Endothelial cell (in vitro differentiated cells): ENCODE measurements at regions not wholly inside any gene's neighbourhood (a gene's known extent, or its start where the extent isn't known, plus 50 kb on each side); places are given as distances from the start of the nearest gene placed in this dataset.

Experiments used
- DNase-seq: peaks from one replicate; pipeline ENCODE4 v3.0.0; 2021; ENCODE audit warnings: low spot score
- H3K27ac Mint-ChIP-seq: one replicate; pipeline ENCODE4 v1.8.0; 2021; ENCODE audit warnings: mixed read lengths, inconsistent platforms; ENCODE audit not compliant: unreplicated experiment
- H3K27me3 Mint-ChIP-seq: one replicate; pipeline ENCODE4 v1.8.0; 2021; ENCODE audit warnings: mild to moderate bottlenecking, moderate library complexity, mixed read lengths, inconsistent platforms; ENCODE audit not compliant: unreplicated experiment
- H3K36me3 Mint-ChIP-seq: one replicate; pipeline ENCODE4 v1.8.0; 2021; ENCODE audit warnings: mild to moderate bottlenecking, low read depth, mixed read lengths, inconsistent platforms; ENCODE audit not compliant: unreplicated experiment
- H3K4me1 Mint-ChIP-seq: one replicate; pipeline ENCODE4 v1.8.0; 2021; ENCODE audit warnings: mild to moderate bottlenecking, mixed read lengths, inconsistent platforms; ENCODE audit not compliant: unreplicated experiment
- H3K4me3 Mint-ChIP-seq: one replicate; pipeline ENCODE4 v1.8.0; 2021; ENCODE audit warnings: mild to moderate bottlenecking, mixed read lengths, inconsistent platforms; ENCODE audit not compliant: unreplicated experiment
- H3K9me3 Mint-ChIP-seq: one replicate; pipeline ENCODE4 v1.8.0; 2021; ENCODE audit warnings: mixed read lengths, inconsistent platforms; ENCODE audit not compliant: unreplicated experiment
- CTCF ChIP-seq: fragments of 200-600 bp; sonication (generic); IDR thresholded peaks from one replicate; pipeline ENCODE4 v1.5.0; 2021; ENCODE audit warnings: antibody characterized with exemption; ENCODE audit not compliant: unreplicated experiment

- no peak for TF ChIP-seq CTCF
- Mint-ChIP-seq H3K4me3 (no peak overlapping the region), H3K27me3 (no peaks in the 10 kb centered on the region), H3K4me1 (no peaks in the 10 kb centered on the region), H3K36me3 (no peaks in the 10 kb centered on the region), H3K9me3 (no peaks in the 10 kb centered on the region), H3K27ac (no peak overlapping the region)
- no peak for DNase-seq
Observed at GRCh38 chr21:28464095-28464494, 528.6 kb downstream of the LTN1 start.

DNA sequence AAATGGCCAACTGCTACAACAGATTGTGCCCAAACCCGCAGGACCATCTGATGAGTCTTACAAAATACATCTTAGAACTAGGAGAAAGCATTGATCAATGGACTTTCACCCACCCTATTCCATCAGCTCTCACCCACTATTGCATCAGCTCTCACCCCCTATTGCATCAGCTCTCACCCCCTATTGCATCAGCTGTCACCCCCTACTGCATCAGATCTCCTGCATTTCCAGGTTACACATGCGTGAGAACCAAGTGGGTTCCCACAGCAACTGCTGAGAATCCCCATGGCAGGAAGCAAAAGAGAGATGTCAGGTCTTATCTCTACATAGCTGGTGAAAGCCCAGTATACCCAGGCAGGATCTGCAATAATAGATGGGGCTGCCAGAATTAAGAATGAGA lies 533.5 kb downstream of the LTN1 start:
- Mint-ChIP-seq H3K36me3 (no peaks in the 10 kb centered on the region), H3K27ac (no peak overlapping the region), H3K27me3 (no peaks in the 10 kb centered on the region), H3K9me3 (no peaks in the 10 kb centered on the region), H3K4me1 (no peaks in the 10 kb centered on the region), H3K4me3 (no peak overlapping the region)
- no peak for TF ChIP-seq CTCF
- DNase-seq, result no peak

GRCh38 chr21:28458446-28458845 lies 534.2 kb downstream of the LTN1 start:
- TF ChIP-seq CTCF, result no peak
- no peak overlapping the region for H3K27ac Mint-ChIP-seq
- H3K27me3 Mint-ChIP-seq, result no peaks in the 10 kb centered on the region

DNA sequence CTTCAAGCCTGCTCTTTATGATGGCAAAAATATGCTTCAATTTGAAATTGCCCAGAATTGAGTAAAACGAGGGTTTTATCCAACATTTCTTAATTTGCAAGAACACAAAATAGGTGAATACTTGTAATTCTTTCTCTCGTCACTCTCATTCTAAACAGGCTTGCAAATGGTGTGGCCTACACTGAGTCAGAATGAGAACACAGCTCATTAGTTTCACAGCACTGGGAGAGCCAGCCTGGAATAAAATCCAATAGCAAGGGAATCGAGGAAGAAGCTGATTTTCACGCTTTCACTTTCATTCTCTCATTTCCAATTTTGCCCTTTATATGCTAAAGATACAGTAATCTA lies 537.5 kb downstream of the LTN1 start:
- Mint-ChIP-seq H3K27ac (no peak overlapping the region), H3K4me1 (no peaks in the 10 kb centered on the region), H3K27me3 (no peaks in the 10 kb centered on the region), H3K4me3 (no peak overlapping the region), H3K36me3 (no peaks in the 10 kb centered on the region), H3K9me3 (no peaks in the 10 kb centered on the region)
- no peak for TF ChIP-seq CTCF
- DNase-seq, result no peak

More at GRCh38 chr21:28458446-28458845, 534.2 kb downstream of the LTN1 start:
- no peaks in the 10 kb centered on the region for H3K4me1 Mint-ChIP-seq
- no peaks in the 10 kb centered on the region for H3K9me3 Mint-ChIP-seq
- H3K36me3 Mint-ChIP-seq, result no peaks in the 10 kb centered on the region
- no peak overlapping the region for H3K4me3 Mint-ChIP-seq
- DNase-seq, result no peak

DNA sequence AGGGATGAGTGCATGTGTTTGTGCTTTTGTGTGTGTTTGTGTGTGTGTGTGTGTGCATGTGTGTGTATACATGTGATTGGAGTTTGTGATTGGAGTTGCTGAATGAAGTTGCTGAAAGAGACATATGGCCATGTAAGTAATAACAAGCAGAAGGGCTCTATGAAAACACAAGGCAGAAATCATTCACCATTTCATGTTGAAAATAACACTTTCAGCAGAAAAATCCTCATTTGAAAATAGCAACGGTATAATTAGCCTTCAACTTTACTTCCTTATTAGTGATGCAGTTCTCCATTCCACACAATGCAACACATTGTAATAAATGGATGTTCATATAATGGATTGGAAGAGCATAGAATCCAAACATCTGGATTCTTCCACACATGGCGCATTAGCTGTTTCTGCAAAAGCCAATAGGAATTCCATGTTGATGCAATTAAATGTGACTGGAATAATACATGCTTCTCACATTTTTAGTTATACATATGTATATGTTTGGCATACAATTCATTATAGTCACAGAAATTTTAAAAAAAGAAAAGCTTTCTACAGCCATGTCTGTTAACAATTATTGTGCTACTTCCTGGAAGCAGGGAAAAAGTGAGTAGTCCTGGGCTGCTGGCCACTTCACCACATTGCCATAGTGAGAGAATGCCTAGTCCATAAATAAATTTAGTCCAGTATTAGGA lies 538.0 kb downstream of the LTN1 start:
- no peak for DNase-seq
- no peaks in the 10 kb centered on the region for H3K27me3 Mint-ChIP-seq

More for the DNA sequence above, 538.0 kb downstream of the LTN1 start:
- TF ChIP-seq CTCF, result no peak
- Mint-ChIP-seq H3K9me3 (no peaks in the 10 kb centered on the region), H3K27ac (no peak overlapping the region), H3K4me3 (no peak overlapping the region), H3K4me1 (no peaks in the 10 kb centered on the region), H3K36me3 (no peaks in the 10 kb centered on the region)
